GM21529 (cell line): ENCODE measurements at regions not wholly inside any gene's neighbourhood (a gene's known extent, or its start where the extent isn't known, plus 50 kb on each side); places are given as distances from the start of the nearest gene placed in this dataset.
"Not testable (repeated sequence)": the region's sequence is repeated elsewhere in the genome, so short reads cannot be mapped to it uniquely, and the experiment has no call there.

ENCODE experiments used
- ATAC-seq: cut with Tn5 transposase; IDR thresholded peaks from one replicate; pipeline ENCODE4 v1.9.1; 2021; ENCODE audit not compliant: unreplicated experiment

- no peak for ATAC-seq
Observed at GRCh38 chr3:83251490-83251889, 1490.0 kb upstream of the GBE1 start.

GRCh38 chr3:83250613-83251012 is 1489.2 kb upstream of the GBE1 start:
- ATAC-seq = no peak

GRCh38 chr3:83248454-83248853 is 1487.0 kb upstream of the GBE1 start:
- no peak for ATAC-seq

GRCh38 chr3:83235180-83235814 is 1473.9 kb upstream of the GBE1 start:
- no peak for ATAC-seq

- no peak for ATAC-seq
Observed at GRCh38 chr3:83233715-83234114, 1472.3 kb upstream of the GBE1 start.

- ATAC-seq = no peak
Observed at GRCh38 chr3:83230841-83231240, 1469.4 kb upstream of the GBE1 start.

GRCh38 chr3:83230376-83230775 is 1468.9 kb upstream of the GBE1 start:
- no peak for ATAC-seq

- no peak for ATAC-seq
Observed at GRCh38 chr3:83226751-83227150, 1465.3 kb upstream of the GBE1 start.

- ATAC-seq = no peak
Observed at GRCh38 chr3:83224101-83224868, 1462.8 kb upstream of the GBE1 start.

- ATAC-seq = no peak
Observed at GRCh38 chr3:83218383-83219200, 1457.1 kb upstream of the GBE1 start.

- not testable (repeated sequence) for ATAC-seq
Observed at GRCh38 chr3:83217595-83218118, 1456.2 kb upstream of the GBE1 start.

- no peak for ATAC-seq
Observed at GRCh38 chr3:83216919-83217594, 1455.6 kb upstream of the GBE1 start.

- no peak for ATAC-seq
Observed at GRCh38 chr3:83195243-83195642, 1433.8 kb upstream of the GBE1 start.

GRCh38 chr3:83193526-83193925 is 1432.1 kb upstream of the GBE1 start:
- no peak for ATAC-seq

GRCh38 chr3:83189634-83190033 is 1428.2 kb upstream of the GBE1 start:
- ATAC-seq = no peak

- no peak for ATAC-seq
Observed at GRCh38 chr3:83169473-83169872, 1408.0 kb upstream of the GBE1 start.

GRCh38 chr3:83150896-83151295 is 1389.5 kb upstream of the GBE1 start:
- no peak for ATAC-seq

GRCh38 chr3:83140983-83141382 is 1379.5 kb upstream of the GBE1 start:
- ATAC-seq = no peak

- ATAC-seq = no peak
Observed at GRCh38 chr3:83131236-83131635, 1369.8 kb upstream of the GBE1 start.

GRCh38 chr3:83122774-83123350 is 1361.4 kb upstream of the GBE1 start:
- no peak for ATAC-seq

GRCh38 chr3:83093222-83093572 is 1331.8 kb upstream of the GBE1 start:
- no peak for ATAC-seq
